Endothelial cell of umbilical vein (primary cell): ENCODE measurements at regions not wholly inside any gene's neighbourhood (a gene's known extent, or its start where the extent isn't known, plus 50 kb on each side); places are given as distances from the start of the nearest gene placed in this dataset.

Source experiments
- EZH2 ChIP-seq: IDR thresholded peaks from 2 replicates; pipeline ENCODE4 v1.6.1; 2012; ENCODE audit warnings: borderline replicate concordance, low read depth, mild to moderate bottlenecking, moderate library complexity, low read length, inconsistent platforms; ENCODE audit not compliant: severe bottlenecking
- POLR2A ChIP-seq: IDR thresholded peaks from 2 replicates; pipeline ENCODE4 v1.6.1; 2012; ENCODE audit warnings: low read depth, mild to moderate bottlenecking, control low read depth, low read length
- POLR2AphosphoS5 ChIP-seq: IDR thresholded peaks from 2 replicates; pipeline ENCODE4 v1.6.1; 2012; ENCODE audit warnings: low read depth, mild to moderate bottlenecking, control low read depth, low read length, moderate library complexity; ENCODE audit not compliant: insufficient read depth
- TF ChIP-seq, protein P1 (sequence below), 2 donors: IDR thresholded peaks; 1 replicate in 1 of 2; 2 replicates in 1 of 2; pipeline ENCODE4 v1.5.1; 2011; ENCODE audit warnings: low read length in 2 of 2, mild to moderate bottlenecking in 2 of 2, moderate library complexity in 2 of 2, control low read depth in 1 of 2, inconsistent platforms in 1 of 2, low read depth in 1 of 2; ENCODE audit not compliant: insufficient read depth in 1 of 2; ENCODE audit errors: extremely low read depth in 1 of 2
- TF ChIP-seq, protein P2 (sequence below): IDR thresholded peaks from 2 replicates; pipeline ENCODE4 v1.6.1; 2011; ENCODE audit not compliant: insufficient read depth, insufficient read length

DNA sequence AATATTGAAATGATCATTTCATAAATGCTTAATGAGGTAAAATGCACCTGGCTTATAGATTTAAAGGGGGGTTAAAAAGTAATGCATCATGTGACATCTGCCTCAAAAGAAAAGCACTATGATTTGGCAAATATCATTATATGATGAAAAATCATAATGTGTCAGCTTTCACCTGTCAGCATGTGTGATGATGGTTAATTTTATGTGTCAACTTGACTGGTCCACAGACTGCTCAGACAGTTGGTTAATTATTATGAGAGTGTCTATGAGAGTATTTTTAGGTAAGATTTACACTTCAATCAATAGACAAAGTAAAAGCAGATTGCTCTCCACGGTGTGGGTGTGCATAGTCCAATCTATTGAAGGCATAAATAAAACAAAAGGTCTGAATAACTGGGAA, 1986.7 kb downstream of the PCDH7 start:
- TF ChIP-seq, protein P1, sequence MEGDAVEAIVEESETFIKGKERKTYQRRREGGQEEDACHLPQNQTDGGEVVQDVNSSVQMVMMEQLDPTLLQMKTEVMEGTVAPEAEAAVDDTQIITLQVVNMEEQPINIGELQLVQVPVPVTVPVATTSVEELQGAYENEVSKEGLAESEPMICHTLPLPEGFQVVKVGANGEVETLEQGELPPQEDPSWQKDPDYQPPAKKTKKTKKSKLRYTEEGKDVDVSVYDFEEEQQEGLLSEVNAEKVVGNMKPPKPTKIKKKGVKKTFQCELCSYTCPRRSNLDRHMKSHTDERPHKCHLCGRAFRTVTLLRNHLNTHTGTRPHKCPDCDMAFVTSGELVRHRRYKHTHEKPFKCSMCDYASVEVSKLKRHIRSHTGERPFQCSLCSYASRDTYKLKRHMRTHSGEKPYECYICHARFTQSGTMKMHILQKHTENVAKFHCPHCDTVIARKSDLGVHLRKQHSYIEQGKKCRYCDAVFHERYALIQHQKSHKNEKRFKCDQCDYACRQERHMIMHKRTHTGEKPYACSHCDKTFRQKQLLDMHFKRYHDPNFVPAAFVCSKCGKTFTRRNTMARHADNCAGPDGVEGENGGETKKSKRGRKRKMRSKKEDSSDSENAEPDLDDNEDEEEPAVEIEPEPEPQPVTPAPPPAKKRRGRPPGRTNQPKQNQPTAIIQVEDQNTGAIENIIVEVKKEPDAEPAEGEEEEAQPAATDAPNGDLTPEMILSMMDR (IDR thresholded peaks at IDR 0.05; ENCODE audit: extremely low read depth in 1 of 2, insufficient read depth in 1 of 2, low read depth in 1 of 2, low read length in 2 of 2), result no peak
- TF ChIP-seq POLR2AphosphoS5 (no peak), EZH2 (no peak), POLR2A (no peak)
- TF ChIP-seq, protein P2, sequence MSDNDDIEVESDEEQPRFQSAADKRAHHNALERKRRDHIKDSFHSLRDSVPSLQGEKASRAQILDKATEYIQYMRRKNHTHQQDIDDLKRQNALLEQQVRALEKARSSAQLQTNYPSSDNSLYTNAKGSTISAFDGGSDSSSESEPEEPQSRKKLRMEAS, result no peak
